DMS 273 (cell line): ENCODE measurements at regions not wholly inside any gene's neighbourhood (a gene's known extent, or its start where the extent isn't known, plus 50 kb on each side); places are given as distances from the start of the nearest gene placed in this dataset.
"Not testable (repeated sequence)": the region's sequence is repeated elsewhere in the genome, so short reads cannot be mapped to it uniquely, and the experiment has no call there.

Experiments
- DNase-seq: peaks from one replicate; lab custom pipeline; 2025; ENCODE audit not compliant: unreplicated experiment; lab: John Stamatoyannopoulos, UW

GRCh38 chr2:8231902-8232301 is 450.0 kb upstream of the ID2 start:
- DNase-seq = no peak

DNA sequence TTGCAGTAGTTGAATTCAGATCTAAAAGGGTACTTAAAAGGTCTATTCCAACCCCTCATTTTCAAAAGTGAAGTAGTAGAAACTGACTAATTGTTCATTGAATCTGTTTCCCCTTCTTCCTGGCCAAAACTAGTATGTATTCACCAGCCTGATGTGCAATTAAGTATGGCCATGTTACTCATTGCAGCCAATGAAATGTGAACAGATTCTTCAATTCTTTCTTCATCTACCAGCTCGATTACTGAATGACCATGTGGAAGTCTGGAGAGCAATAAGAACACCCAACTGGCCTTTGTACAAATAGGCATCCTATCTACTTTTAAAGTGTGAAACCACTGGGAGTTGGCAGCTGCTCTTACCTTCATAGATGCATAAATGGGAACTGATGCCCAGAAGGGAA is 449.0 kb upstream of the ID2 start:
- DNase-seq = no peak

GRCh38 chr2:8234253-8234652 is 447.6 kb upstream of the ID2 start:
- DNase-seq = no peak

DNA sequence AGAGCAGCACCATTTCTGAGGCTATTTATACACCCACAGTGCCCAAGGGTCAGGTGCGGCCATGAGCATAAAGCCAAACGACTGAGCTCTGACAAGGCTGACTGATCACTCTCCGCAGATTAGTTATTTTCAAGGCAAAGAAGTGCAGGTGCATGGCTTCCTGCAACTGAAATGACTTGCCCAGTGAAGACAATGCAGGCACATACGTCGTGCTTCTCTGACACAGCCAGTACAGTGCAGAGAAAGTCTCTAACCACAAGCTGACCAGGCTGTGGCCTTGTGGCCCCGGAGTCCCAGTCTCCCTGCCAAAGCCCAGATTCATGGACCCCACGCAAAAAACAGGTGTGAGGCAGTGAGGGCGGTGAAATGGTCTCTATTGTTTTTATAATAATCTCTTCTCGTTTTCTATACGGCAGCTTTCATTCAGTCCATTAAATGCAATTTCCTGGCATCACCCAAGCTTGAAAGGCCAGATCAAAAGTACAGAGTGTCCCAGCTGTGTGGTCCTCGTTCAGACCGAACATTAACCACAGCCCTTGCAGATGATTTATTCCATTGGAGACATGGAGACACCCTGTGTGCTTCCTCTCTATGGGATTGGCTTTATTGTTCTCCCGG is 447.0 kb upstream of the ID2 start:
- no peak for DNase-seq

DNA sequence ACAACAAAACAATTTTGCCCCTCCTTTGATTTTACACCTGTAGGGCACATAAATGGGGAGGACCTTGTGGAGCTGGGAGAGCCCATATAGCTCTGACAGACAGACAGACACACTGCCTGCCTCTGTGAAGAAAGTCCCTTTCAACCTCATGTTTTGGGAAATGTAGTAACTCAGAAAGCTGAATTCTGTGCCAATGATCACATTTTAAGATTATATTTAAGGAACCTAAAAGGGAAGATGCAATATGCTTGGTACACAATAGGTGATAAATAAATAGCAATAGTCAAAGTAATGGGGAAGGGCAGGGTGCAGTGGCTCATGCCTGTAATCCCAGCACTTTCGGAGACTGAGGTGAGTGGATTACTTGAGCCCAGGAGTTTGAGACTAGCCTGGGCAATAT is 446.4 kb upstream of the ID2 start:
- DNase-seq = no peak

DNA sequence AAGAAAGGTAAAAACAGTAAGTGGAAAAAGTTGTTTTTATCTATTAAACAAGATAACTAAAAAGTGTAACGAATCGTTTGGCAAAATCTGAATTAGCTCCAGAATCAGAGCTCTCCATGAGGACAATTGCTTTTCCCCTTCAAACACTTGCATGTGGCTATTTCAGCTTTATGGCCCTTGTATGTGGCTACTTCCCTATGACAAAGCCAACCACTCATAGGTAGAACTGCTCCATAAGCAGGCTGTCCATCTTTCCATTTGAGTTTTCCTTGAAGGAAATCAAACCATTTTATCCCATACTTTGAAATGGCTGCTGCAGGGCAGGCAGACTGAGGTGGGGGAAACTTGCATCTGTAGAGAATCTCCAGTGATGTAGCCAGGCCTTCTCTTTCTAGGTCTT is 445.5 kb upstream of the ID2 start:
- no peak for DNase-seq

GRCh38 chr2:8238521-8239230 is 443.2 kb upstream of the ID2 start:
- no peak for DNase-seq

DNA sequence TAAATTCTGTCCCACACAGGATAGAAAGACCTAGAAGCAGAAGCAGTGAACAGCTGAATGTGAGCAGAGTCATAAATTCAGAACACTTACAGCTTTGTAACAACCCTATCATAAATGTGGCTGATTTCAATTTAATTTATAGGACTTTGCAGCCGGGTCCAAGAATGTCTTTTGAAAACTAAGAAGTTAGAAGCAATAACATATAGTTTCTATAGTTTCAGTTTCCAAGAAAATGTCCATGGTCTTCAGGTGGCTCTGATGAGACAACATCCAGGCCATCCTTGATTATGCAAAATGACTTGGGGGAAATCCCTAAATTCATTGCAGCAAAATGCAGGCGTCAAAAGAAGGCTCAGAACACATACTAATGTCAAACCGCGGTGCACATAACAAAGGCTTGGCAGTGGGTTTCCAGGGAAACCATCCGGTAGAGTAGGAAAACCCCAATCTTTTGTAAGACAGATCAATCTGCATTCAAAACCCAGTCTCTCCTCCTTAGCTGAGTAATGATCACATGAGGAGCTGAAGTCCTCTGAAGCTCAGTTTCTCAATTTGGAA is 442.2 kb upstream of the ID2 start:
- no peak for DNase-seq

GRCh38 chr2:8241317-8241716 is 440.5 kb upstream of the ID2 start:
- DNase-seq = no peak

DNA sequence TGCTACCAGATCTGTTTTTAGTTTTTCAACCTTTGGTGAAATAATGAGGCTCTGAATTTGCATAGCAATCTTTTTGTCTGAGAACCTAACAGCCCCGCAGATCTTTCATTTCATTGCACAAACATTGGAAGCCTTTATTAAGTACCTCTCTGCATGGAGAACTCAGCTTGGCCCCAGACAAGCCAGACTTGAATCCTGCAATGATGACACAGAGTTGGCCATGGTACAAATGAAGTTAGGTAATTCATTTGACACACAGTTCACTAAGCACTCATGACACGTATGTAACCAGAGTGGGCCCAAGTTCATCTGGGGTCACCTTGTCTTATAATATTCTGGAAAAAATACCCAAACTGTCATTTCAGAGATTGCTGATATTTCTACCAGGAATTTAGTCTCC is 439.1 kb upstream of the ID2 start:
- DNase-seq = no peak

GRCh38 chr2:8243748-8244400 is 438.0 kb upstream of the ID2 start:
- DNase-seq = no peak

DNA sequence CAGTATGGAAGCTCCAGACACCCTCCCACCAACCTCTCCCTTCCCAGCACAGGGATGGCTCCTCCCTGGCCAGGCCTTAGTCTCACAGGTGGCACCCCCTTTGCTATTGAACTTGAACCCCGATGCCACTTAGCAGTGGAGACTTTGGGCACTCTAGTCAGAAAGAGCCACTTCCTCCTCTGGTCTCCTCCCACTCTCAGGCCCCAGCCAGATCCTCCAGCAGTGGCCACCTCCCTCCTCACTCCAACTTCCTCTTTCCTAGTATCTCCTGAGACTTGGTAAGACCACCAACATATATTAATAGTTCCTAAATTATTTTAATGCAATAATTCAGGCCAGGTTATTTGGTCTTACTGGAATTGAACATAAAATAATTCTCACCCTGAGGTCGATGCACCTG is 437.2 kb upstream of the ID2 start:
- DNase-seq = no peak

- no peak for DNase-seq
Observed at GRCh38 chr2:8246137-8246536, 435.7 kb upstream of the ID2 start.

DNA sequence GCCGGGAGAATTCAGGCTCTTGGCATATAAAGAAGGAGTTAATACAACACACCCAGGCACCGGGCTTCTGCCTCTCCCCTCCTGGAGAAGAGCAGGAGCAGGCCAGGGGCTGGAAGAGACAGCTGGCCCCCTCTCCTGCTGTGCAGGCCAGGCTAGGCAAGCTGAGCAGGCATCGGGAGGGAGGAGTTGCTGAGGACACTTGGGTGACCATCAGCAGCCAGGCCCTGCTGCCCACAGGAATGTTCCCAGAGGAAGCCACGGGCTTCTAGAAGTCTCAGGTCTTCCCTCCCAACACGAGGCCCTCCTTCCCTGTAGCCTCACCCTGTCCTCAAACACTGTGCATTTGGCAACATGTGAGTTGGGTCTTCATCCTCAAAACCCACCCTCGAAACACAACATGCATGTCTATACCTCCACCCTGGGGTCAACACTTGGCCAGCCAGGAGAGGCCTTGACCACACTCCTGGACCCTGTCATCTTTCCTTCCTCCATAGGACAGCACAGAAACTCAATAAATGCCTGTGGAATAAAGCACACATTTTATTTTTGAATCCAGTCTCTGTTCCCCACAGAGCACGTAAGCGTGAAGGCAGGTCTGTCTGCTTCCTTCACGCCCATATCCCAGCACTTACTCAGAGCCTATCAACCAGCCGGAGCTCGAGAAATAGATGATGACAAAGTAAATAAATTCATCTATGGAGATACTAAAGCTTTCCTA is 433.8 kb upstream of the ID2 start:
- no peak for DNase-seq

DNA sequence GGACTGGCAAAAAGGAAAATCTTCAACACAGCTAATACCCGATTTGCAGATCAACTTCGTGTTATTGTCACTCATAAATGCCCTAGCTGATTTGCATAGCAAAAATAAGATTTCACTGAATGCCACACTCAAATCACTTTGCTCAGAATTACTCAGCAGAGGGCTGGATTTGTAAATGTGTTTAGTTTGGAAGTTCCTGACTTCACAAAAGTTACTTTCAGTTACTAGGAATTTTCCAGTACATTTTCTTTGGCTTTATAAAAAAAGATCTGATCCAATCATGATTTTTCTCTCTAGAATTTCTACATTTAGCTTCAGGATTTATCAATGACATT is 433.3 kb upstream of the ID2 start:
- DNase-seq = no peak

GRCh38 chr2:8249141-8249540 is 432.7 kb upstream of the ID2 start:
- DNase-seq = no peak

DNA sequence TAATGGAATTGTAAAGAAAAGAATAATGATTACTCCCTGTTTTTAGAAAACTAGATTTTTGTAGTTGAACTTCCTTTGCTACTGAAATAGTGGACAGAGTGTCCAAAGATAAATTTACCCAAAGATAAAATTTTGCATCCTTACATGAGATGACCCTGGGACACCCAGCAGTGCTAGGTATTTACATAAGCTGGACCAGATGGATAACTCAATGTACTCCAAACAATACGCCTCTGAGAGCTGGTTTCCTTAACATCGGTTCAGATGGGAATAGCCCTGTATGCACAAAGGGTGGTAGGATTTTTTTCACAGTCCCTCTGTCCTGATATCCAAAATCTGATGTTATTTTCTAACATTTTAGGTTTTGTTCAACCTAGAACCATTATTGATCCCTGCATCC is 432.1 kb upstream of the ID2 start:
- DNase-seq = no peak

DNA sequence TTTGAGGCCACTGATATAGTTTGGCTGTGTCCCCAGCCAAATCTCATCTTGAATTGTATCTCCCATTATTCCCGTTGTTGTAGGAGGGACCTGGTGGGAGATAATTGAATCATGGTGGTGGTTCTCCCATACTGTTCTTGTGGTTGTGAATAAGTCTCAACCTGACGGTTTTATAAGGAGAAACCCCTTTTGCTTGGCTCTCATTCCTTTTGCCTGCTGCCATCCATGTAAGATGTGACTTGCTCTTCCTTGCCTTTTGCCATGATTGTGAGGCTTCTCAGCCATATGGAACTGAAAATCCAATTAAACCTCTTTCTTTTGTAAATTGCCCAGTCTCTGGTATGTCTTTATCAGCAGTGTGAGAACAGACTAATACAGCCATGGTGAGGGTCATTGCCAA is 431.6 kb upstream of the ID2 start:
- DNase-seq = not testable (repeated sequence)

GRCh38 chr2:8251291-8251690 is 430.6 kb upstream of the ID2 start:
- DNase-seq = no peak

- no peak for DNase-seq
Observed at GRCh38 chr2:8251856-8252255, 430.0 kb upstream of the ID2 start.

DNA sequence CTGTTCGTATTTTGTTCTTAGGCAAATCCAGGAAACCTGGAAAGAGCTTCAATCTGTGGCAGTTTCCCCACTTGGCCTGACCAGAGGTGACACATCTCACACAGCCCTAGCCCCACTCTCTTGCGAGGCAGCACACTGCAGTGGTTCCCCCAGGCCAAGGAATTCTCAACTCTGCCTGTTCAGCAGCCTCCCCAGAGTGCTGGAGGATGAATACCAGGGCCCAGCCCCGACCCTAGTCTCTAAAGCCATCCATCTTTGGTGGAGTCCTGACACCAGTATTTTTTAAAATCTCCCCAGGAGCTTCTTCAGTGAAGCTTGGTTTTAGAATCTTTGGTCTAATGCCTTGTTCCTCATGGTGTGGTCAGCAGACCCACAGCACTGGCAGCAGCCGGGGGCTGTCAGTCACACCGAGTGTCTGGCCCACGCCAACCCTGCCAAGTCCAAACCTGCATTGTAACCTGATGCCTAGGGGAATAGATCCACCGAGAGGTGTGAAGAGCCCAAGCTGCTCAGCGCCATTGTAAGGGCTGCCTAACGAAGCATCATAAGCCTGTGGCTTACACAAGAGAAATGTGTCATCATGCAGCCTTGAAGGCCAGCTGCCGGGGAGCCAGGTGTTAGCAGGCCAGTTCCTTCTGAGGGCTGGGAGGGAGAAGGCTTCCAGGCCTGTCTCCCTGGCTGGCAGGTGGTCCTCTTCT is 428.7 kb upstream of the ID2 start:
- DNase-seq = peak; percentile 61
